H1 (cell line): ENCODE measurements at regions not wholly inside any gene's neighbourhood (a gene's known extent, or its start where the extent isn't known, plus 50 kb on each side); places are given as distances from the start of the nearest gene placed in this dataset.

Source experiments
- CTCF ChIA-PET: fragments of 300-600 bp; sonication (Branson Sonifier 250); formaldehyde crosslinking; loops from one replicate; lab custom pipeline; 2021; ENCODE audit not compliant: partially characterized antibody; lab: Charles Lee
- POLR2A ChIA-PET: fragments of 300-600 bp; sonication (Branson Sonifier 250); formaldehyde crosslinking; loops from one replicate; lab custom pipeline; 2021; ENCODE audit warnings: inconsistent platforms; ENCODE audit not compliant: partially characterized antibody; lab: Charles Lee
- DNase-seq, 2 experiments: peaks; one replicate each; pipeline versions ENCODE4 v3.0.0 to v3.0.0-alpha.2; 2010 to 2022; ENCODE audit warnings: low spot score in 2 of 2, low read depth in 1 of 2, mixed read lengths in 1 of 2
- FAIRE-seq: peaks from 2 replicates; lab custom pipeline; 2011; peaks lifted over from hg19 to GRCh38; lab: Jason Lieb, UNC
- H2AFZ ChIP-seq: 2 replicates; pipeline ENCODE4 v1.8.1; 2012; ENCODE audit warnings: low read length, inconsistent platforms
- H2AK5ac ChIP-seq: 2 replicates; pipeline ENCODE4 v1.6.1; 2013; ENCODE audit warnings: low read depth, low read length
- H2BK120ac ChIP-seq: replicated peaks from 2 replicates; pipeline ENCODE3; 2013; ENCODE audit warnings: low read depth, low read length, inconsistent platforms
- H2BK12ac ChIP-seq: 2 replicates; pipeline ENCODE4 v1.6.1; 2013; ENCODE audit warnings: low read depth, low read length
- H2BK15ac ChIP-seq: 2 replicates; pipeline ENCODE4 v1.6.1; 2013; ENCODE audit warnings: low read length
- H2BK20ac ChIP-seq: 2 replicates; pipeline ENCODE4 v1.6.1; 2013; ENCODE audit warnings: low read length
- H2BK5ac ChIP-seq: 2 replicates; pipeline ENCODE4 v1.6.1; 2013; ENCODE audit warnings: low read depth, low read length
- H3K14ac ChIP-seq: 2 replicates; pipeline ENCODE4 v1.6.1; 2013; ENCODE audit warnings: inconsistent platforms; ENCODE audit not compliant: insufficient read length
- H3K18ac ChIP-seq: 2 replicates; pipeline ENCODE4 v1.6.1; 2013; ENCODE audit warnings: low read length; ENCODE audit errors: extremely low read depth
- H3K23ac ChIP-seq: 2 replicates; pipeline ENCODE4 v1.6.1; 2013; ENCODE audit warnings: inconsistent platforms; ENCODE audit not compliant: insufficient read length
- H3K23me2 ChIP-seq: 2 replicates; pipeline ENCODE4 v1.6.1; 2013; ENCODE audit warnings: low read depth, low read length
- H3K27ac ChIP-seq: 2 replicates; pipeline ENCODE4 v1.6.1; 2011; ENCODE audit warnings: low read depth, low read length, inconsistent platforms
- H3K27me3 ChIP-seq, 4 experiments: replicated peaks in 1 of 4; 1 replicate in 1 of 4; 2 replicates in 3 of 4; pipeline versions ENCODE4 v1.6.1 to v1.8.1; 2011 to 2013; ENCODE audit warnings: low read length in 3 of 4, mild to moderate bottlenecking in 3 of 4, inconsistent platforms in 2 of 4, mixed read lengths in 2 of 4, moderate library complexity in 1 of 4; ENCODE audit not compliant: control insufficient read depth in 3 of 4, insufficient read depth in 3 of 4; ENCODE audit errors: extremely low read depth in 1 of 4
- H3K36me3 ChIP-seq, 4 experiments: 2 replicates each; pipeline versions ENCODE4 v1.6.1 to v1.8.1; 2011 to 2013; ENCODE audit warnings: mild to moderate bottlenecking in 4 of 4, low read length in 3 of 4, moderate library complexity in 2 of 4, control low read depth in 1 of 4, inconsistent platforms in 1 of 4; ENCODE audit not compliant: insufficient read depth in 4 of 4, control insufficient read depth in 2 of 4
- H3K4ac ChIP-seq: replicated peaks from 2 replicates; pipeline ENCODE3; 2013; ENCODE audit warnings: low read length, low read depth, mixed read lengths, inconsistent platforms; ENCODE audit not compliant: insufficient read length
- H3K4me1 ChIP-seq, 4 experiments: replicated peaks in 1 of 4; 1 replicate in 1 of 4; 2 replicates in 3 of 4; pipeline versions ENCODE4 v1.6.1 to v1.8.1; 2011 to 2013; ENCODE audit warnings: low read length in 3 of 4, inconsistent platforms in 2 of 4, mixed read lengths in 1 of 4; ENCODE audit not compliant: insufficient read depth in 4 of 4, control insufficient read depth in 3 of 4
- H3K4me2 ChIP-seq, 2 experiments: 2 replicates each; pipeline versions ENCODE4 v1.6.1 to v1.8.1; 2011 to 2013; ENCODE audit warnings: low read depth in 2 of 2, low read length in 2 of 2, control low read depth in 1 of 2, inconsistent platforms in 1 of 2, mild to moderate bottlenecking in 1 of 2; ENCODE audit not compliant: insufficient read depth in 1 of 2
- H3K4me3 ChIP-seq, 4 experiments: fragments of 200-600, 300-600 bp in 1 of 4; sonication (generic), shearing (Covaris generic), sonication (Bioruptor Twin) in 1 of 4; 2 replicates each; pipeline versions ENCODE4 v1.5.1 to v1.8.1; 2011 to 2016; ENCODE audit warnings: low read length in 4 of 4, low read depth in 3 of 4, control low read depth in 2 of 4, inconsistent platforms in 2 of 4, mild to moderate bottlenecking in 2 of 4, mixed read lengths in 1 of 4, moderate library complexity in 1 of 4; ENCODE audit not compliant: insufficient read depth in 2 of 4; ENCODE audit errors: extremely low read depth in 1 of 4
- H3K56ac ChIP-seq: replicated peaks from 2 replicates; pipeline ENCODE3; 2013; ENCODE audit warnings: low read depth, mild to moderate bottlenecking, mixed read lengths, low read length, inconsistent platforms; ENCODE audit not compliant: insufficient read length
- H3K79me1 ChIP-seq: 2 replicates; pipeline ENCODE4 v1.6.1; 2013; ENCODE audit warnings: low read depth, low read length, control low read depth
- H3K79me2 ChIP-seq, 2 experiments: 2 replicates each; pipeline versions ENCODE4 v1.6.1 to v1.8.1; 2012 to 2013; ENCODE audit warnings: low read length in 2 of 2, mild to moderate bottlenecking in 2 of 2, inconsistent platforms in 1 of 2; ENCODE audit not compliant: insufficient read depth in 2 of 2, control insufficient read depth in 1 of 2
- H3K9ac ChIP-seq, 4 experiments: replicated peaks in 1 of 4; 1 replicate in 1 of 4; 2 replicates in 3 of 4; pipeline versions ENCODE4 v1.6.1 to v1.8.1; 2011 to 2013; ENCODE audit warnings: low read depth in 3 of 4, low read length in 3 of 4, control low read depth in 2 of 4, mild to moderate bottlenecking in 2 of 4, moderate library complexity in 2 of 4, inconsistent platforms in 1 of 4; ENCODE audit errors: extremely low read depth in 1 of 4
- H3K9me3 ChIP-seq, 2 experiments: 2 replicates each; pipeline versions ENCODE4 v1.6.1 to v1.8.1; 2012 to 2013; ENCODE audit warnings: mild to moderate bottlenecking in 2 of 2, moderate library complexity in 2 of 2, control low read depth in 1 of 2, inconsistent platforms in 1 of 2, low read depth in 1 of 2, low read length in 1 of 2, mixed read lengths in 1 of 2; ENCODE audit not compliant: insufficient read depth in 2 of 2
- H4K20me1 ChIP-seq, 2 experiments: replicated peaks in 1 of 2; 2 replicates each; pipeline versions ENCODE3 to v1.8.1; 2011 to 2013; ENCODE audit warnings: inconsistent platforms in 2 of 2, low read length in 2 of 2, mild to moderate bottlenecking in 1 of 2; ENCODE audit not compliant: insufficient read depth in 2 of 2, control insufficient read depth in 1 of 2
- H4K5ac ChIP-seq: 2 replicates; pipeline ENCODE4 v1.6.1; 2013; ENCODE audit warnings: low read length, low read depth, mixed read lengths, inconsistent platforms; ENCODE audit not compliant: insufficient read length
- H4K8ac ChIP-seq: 2 replicates; pipeline ENCODE4 v1.8.0; 2013; ENCODE audit warnings: mild to moderate bottlenecking, moderate library complexity, low read length, inconsistent platforms; ENCODE audit not compliant: insufficient read depth; ENCODE audit errors: extremely low read depth
- H4K91ac ChIP-seq: replicated peaks from 2 replicates; pipeline ENCODE3; 2013; ENCODE audit warnings: low read length, mixed read lengths, inconsistent platforms; ENCODE audit not compliant: insufficient read length
- BCL11A ChIP-seq, 2 experiments: IDR thresholded peaks; one replicate each; pipeline ENCODE4 v1.6.1; 2011; ENCODE audit warnings: low read depth in 2 of 2, low read length in 2 of 2, mild to moderate bottlenecking in 2 of 2
- BRCA1 ChIP-seq: IDR thresholded peaks from 2 replicates; pipeline ENCODE4 v1.6.1; 2012; ENCODE audit warnings: low read depth, low read length, improper control_type of control experiment
- CBX5 ChIP-seq: fragments of 300-800, 300-1000 bp; sonication (generic); IDR thresholded peaks from 2 replicates; pipeline ENCODE4 v1.7.1; 2016; ENCODE audit warnings: antibody characterized with exemption, low read length, low read depth
- CHD2 ChIP-seq: IDR thresholded peaks from 2 replicates; pipeline ENCODE4 v1.6.1; 2012; ENCODE audit warnings: low read length, improper control_type of control experiment
- EGR1 ChIP-seq: IDR thresholded peaks from 2 replicates; pipeline ENCODE4 v1.6.1; 2011; ENCODE audit warnings: low read depth, low read length, borderline replicate concordance
- EZH2 ChIP-seq: fragments of 200-600 bp; sonication (generic); IDR thresholded peaks from 2 replicates; pipeline ENCODE4 v1.7.1; 2012; ENCODE audit warnings: low read depth, mild to moderate bottlenecking, moderate library complexity, low read length, inconsistent platforms; ENCODE audit not compliant: severe bottlenecking
- GABPA ChIP-seq: IDR thresholded peaks from 2 replicates; pipeline ENCODE4 v1.6.1; 2011; ENCODE audit warnings: mild to moderate bottlenecking, low read length, moderate library complexity, borderline replicate concordance; ENCODE audit not compliant: insufficient read depth
- NANOG ChIP-seq: IDR thresholded peaks from 2 replicates; pipeline ENCODE4 v1.6.1; 2011; ENCODE audit warnings: low read length, low read depth, mild to moderate bottlenecking, inconsistent platforms; ENCODE audit not compliant: insufficient read depth, poor library complexity, severe bottlenecking
- NRF1 ChIP-seq: IDR thresholded peaks from 2 replicates; pipeline ENCODE4 v1.6.1; 2011; ENCODE audit warnings: mild to moderate bottlenecking, low read depth, low read length, improper control_type of control experiment
- POLR2AphosphoS5 ChIP-seq: IDR thresholded peaks from 2 replicates; pipeline ENCODE4 v1.6.1; 2011; ENCODE audit warnings: low read depth, low read length
- RBBP5 ChIP-seq: IDR thresholded peaks from 2 replicates; pipeline ENCODE4 v1.7.1; 2012; ENCODE audit warnings: low read depth, mild to moderate bottlenecking, inconsistent platforms, low read length, moderate library complexity, borderline replicate concordance
- RXRA ChIP-seq: IDR thresholded peaks from 2 replicates; pipeline ENCODE4 v1.6.1; 2011; ENCODE audit warnings: low read depth, mild to moderate bottlenecking, low read length, moderate library complexity; ENCODE audit not compliant: insufficient read depth
- TAF1 ChIP-seq: IDR thresholded peaks from 2 replicates; pipeline ENCODE4 v1.6.1; 2011; ENCODE audit warnings: mild to moderate bottlenecking, low read depth, low read length
- USF2 ChIP-seq: IDR thresholded peaks from 2 replicates; pipeline ENCODE4 v1.6.1; 2011; ENCODE audit warnings: low read length, improper control_type of control experiment
- WGBS, 2 experiments: shearing (Covaris generic) in 1 of 2; methylation state at CpG; one replicate each; pipeline versions ENCODE4 v1.1.6 to v1.1.7; 2013 to 2015; ENCODE audit warnings: low lambda C conversion rate in 2 of 2, mixed read lengths in 2 of 2, inconsistent platforms in 1 of 2, low coverage in 1 of 2, missing lambda C conversion rate in 1 of 2; ENCODE audit not compliant: insufficient replicate concordance in 2 of 2, insufficient coverage in 1 of 2, insufficient read length in 1 of 2; ENCODE audit errors: extremely low coverage in 1 of 2, missing lambda C conversion rate in 1 of 2; 5-methylcytosine and 5-hydroxymethylcytosine counted together

- Histone ChIP-seq H3K27me3 (no peaks in the 10 kb centered on the region), H3K4me2 (no peak overlapping the region), H2AFZ (no peak overlapping the region), H4K5ac (no peak overlapping the region), H4K20me1 (no peaks in the 10 kb centered on the region), H3K23me2 (no peaks in the 10 kb centered on the region), H2BK120ac (no peak overlapping the region), H3K9me3 (peaks cover 9 to 19% of the 10 kb centered on the region in 2 experiments), H3K36me3 (no peaks in the 10 kb centered on the region; a peak in 1 of 8 replicates), H3K4me3 (no peak overlapping the region), H2BK20ac (no peak overlapping the region), H4K91ac (no peak overlapping the region), H3K4ac (no peak overlapping the region), H2BK5ac (no peak overlapping the region), H3K27ac (no peak overlapping the region), H2AK5ac (no peak overlapping the region), H2BK15ac (no peak overlapping the region), H3K23ac (no peak overlapping the region), H3K18ac (no peak overlapping the region), H4K8ac (no peak overlapping the region), H2BK12ac (no peak overlapping the region), H3K14ac (no peak overlapping the region), H3K9ac (no peak overlapping the region), H3K56ac (no peak overlapping the region), H3K79me1 (no peaks in the 10 kb centered on the region), H3K79me2 (no peaks in the 10 kb centered on the region), H3K4me1 (no peaks in the 10 kb centered on the region)
- CTCF ChIA-PET = interaction anchor here (1.9 kb wide), 1 partner anchor 157 kb away, joined by 5 read pairs; no protein-coding TSS in a partner anchor
- FAIRE-seq = no peak
- 92% methylated on average over 4 of the region's 4 CpGs; no CpG with 5 or more reads in 1 of the 2 experiments for WGBS, 2 experiments
- no peak for DNase-seq
- POLR2A ChIA-PET = no interaction called here
- TF ChIP-seq BCL11A (IDR thresholded peaks at IDR 0.05; ENCODE audit: low read depth in 2 of 2, low read length in 2 of 2) = no peak
- no peak for TF ChIP-seq TAF1
- no peak for TF ChIP-seq USF2
- TF ChIP-seq POLR2AphosphoS5 = no peak
- no peak for TF ChIP-seq RBBP5
- no peak for TF ChIP-seq GABPA
- TF ChIP-seq CHD2 = no peak
- no peak for TF ChIP-seq NANOG
- TF ChIP-seq CBX5 = no peak
- no peak for TF ChIP-seq RXRA
- no peak for TF ChIP-seq BRCA1
- TF ChIP-seq EGR1 = no peak
- TF ChIP-seq EZH2 = no peak
- no peak for TF ChIP-seq NRF1
These were observed 502.8 kb downstream of the REEP3 start for GRCh38 chr10:64023926-64024470.
